HG02885 (cell line): ENCODE measurements at regions not wholly inside any gene's neighbourhood (a gene's known extent, or its start where the extent isn't known, plus 50 kb on each side); places are given as distances from the start of the nearest gene placed in this dataset.

Source experiments
- ATAC-seq: cut with Tn5 transposase; IDR thresholded peaks from one replicate; pipeline ENCODE4 v1.9.1; 2021; ENCODE audit warnings: mild to moderate bottlenecking; ENCODE audit not compliant: unreplicated experiment, poor library complexity

GRCh38 chr18:55064760-55065159 lies 105.5 kb upstream of the CCDC68 start:
- ATAC-seq = peak; percentile 66

GRCh38 chr18:55064073-55064472 lies 104.8 kb upstream of the CCDC68 start:
- no peak for ATAC-seq

DNA sequence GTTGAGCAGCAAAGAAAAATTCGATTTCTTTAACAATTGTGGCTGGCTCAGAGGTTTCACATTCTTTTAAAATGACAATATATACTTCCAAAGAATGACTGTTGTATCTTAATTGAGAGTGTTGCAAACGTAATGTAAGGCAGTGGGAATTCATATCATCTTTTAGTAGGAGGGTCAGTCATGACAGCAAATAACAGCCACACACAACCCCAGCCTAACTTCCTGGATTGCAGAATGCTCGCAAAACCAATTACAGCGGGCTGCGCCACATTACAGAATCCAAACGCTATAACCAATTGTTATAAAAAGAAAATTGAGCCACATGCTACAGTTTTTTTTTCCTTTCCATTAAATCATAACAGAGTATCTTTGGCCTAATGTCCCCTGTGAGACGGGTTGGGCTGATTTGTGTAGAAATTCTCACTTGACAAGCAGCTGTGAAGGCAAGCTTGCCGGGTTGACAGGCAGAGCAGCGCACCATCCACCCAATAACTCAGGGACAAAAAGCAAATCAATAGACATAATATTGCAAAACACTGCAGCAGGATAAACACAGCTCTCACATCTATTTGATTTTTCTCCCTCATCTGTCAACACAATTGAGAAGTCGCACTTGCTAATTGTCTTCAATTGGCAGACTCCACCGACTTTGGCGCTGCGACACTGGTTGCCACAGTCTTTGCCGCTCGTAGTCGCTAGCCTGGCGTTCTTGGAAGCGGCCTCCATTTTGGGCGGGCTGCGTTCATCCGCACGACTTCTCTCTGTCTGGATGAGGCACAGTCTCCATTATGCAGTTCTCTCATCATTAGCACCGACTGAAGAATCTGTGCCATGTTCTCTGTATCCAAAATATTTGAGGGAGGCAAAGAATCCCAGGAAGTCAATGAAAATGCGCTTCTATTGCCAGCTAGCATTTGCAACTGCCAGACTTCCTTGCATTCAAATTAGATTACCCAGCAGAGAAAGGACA lies 95.0 kb upstream of the CCDC68 start:
- ATAC-seq = no peak

DNA sequence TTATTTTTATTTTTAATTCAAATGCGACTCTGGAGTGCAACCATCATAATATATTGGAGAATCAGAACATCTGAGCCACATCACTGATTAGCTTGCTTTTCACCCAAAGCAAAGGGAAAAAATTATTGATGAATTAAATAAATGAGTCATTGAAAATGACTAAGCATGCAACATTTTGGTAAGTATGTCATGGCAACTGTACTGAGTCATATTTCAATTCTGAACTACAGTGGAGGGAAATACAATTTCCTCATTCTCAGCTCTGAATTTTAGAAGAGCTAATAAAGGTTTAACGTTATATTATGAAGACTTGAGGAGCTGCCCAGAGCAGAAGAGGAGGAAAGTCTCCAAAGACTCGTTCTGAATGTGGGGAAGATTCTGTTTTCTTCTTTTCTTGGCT lies 89.6 kb upstream of the CCDC68 start:
- no peak for ATAC-seq

DNA sequence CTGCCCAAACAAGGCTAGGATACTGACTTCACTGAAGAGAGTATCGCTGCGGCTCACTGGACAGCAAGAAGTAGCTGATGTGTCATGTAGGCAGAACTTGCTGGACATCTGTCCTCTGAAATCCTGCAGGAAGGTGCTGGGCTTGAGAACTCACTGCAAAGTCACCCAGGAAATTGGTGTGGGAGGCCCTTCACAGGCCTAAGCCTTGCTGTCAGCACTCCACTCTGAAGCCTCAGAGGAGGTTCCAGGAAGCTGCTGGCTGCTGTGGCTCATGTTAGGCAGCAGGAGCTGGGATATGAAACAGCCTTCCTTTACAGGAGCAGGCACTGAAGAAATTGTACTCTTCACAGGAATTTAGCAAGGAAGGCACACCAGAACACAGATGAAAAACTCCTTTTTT lies 88.3 kb upstream of the CCDC68 start:
- no peak for ATAC-seq

DNA sequence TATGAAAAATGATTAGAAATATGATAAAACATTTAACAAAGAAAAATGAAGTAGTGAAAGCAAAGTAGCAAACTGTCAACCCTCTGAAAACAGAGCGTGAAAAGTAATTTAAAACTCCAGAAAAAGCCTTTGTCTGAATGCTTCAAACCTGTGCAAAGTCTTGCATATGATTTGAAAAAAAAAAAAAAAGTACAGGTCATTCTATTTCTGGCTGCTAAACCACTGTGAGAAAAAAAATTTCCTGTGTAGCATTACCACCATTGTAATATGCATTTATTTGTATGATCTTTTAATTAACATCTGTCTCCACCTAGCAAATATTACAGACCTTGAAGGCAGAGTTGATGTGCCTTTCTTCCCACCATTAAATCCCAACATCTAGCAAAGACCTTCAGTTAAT lies 82.1 kb upstream of the CCDC68 start:
- ATAC-seq = no peak

DNA sequence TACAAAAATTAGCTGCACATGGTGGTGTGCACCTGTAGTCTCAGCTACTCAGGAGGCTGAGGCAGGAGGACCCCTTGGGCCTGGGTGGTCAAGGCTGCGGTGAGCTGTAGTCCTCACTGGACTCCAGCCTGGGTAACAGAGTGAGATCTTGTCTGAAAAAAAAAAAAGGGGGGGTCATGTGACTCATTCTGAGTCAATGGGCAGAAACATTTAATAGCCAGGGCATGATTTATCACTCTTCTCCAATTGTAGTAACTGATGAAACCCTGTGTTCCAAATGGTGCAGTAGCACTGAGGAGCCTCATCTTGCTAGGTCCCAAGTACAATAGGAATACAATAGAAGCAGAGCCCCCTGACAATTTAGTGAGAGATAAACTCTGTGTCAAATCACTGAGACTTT lies 78.9 kb upstream of the CCDC68 start:
- no peak for ATAC-seq

GRCh38 chr18:55034742-55035141 lies 75.5 kb upstream of the CCDC68 start:
- no peak for ATAC-seq

GRCh38 chr18:55031979-55032378 lies 72.7 kb upstream of the CCDC68 start:
- peak; percentile 63 for ATAC-seq

DNA sequence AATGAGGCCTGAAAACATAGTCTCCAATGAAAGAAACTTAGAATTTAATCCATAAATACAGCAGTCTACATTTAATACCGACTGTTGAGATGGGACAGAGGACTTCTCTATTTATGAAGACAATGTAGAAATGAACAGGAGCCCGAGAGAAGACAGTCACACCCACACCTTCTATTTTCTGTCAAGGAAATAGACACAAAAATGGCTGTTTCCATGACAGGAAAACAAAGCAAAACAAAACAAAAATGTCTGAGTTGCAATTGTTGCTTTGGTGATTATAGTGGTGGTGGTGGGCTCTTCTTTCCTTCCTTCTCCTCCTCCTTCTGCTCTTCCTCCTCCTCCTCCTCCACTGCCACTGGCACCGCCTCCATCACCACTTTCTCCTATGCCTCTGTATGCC lies 72.3 kb upstream of the CCDC68 start:
- peak; percentile 26 for ATAC-seq

DNA sequence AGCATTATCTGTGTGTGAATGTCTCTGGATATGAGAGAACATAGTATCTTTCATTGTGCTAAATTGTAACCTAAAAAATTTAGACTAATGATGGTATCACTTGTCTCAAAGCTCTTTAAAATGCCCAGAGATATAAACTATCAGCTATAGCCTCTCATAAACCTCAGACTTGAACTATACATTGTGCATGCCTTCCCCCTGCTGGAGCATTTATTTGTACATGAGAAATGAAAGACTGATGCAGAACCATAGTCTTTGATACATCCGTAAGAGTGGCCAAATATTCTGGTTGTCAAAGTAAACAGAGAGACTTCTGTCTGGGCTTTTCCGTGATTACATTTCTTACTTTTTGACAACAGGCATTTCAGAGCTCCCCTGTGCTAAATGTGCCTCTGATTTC lies 71.9 kb upstream of the CCDC68 start:
- no peak for ATAC-seq

- ATAC-seq = no peak
Measured at GRCh38 chr18:55024564-55024963, 65.3 kb upstream of the CCDC68 start.

DNA sequence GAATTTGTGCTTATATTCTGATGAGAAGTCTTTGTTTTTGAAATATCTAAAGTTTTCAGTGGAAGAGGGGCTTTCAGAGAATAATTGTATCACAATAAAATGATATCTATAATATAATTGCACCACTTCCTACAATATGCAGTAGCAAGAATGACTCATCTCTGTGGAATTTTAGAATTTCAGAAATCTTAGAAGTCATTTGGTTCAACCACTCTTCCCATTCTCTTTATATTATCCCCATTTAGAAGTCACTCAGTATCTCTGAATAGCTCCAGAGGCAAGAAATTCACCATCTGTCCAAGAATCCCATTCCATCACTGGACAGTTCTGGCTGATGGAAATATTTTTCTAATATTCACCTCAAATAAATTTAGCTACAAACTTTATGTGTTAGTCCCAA lies 59.3 kb upstream of the CCDC68 start:
- ATAC-seq = no peak

DNA sequence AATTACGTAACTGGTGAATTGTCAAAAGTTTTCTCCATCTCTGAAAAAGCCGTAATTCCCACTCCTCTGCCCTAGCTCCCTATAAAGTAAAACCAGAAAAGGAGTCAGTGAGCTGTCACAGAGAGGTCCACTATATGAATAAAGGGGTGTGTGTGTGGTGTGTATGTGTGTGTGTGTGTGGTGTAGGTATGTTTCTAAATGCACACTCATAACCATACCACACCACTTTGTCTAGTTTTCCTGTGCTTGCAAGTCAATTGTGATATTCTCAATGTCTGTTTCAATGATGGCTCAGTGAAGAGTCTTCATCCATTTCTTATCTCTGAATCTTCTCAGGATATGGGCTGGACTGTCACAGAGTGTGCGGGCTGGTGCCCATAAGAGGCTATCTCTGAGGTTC lies 54.8 kb upstream of the CCDC68 start:
- no peak for ATAC-seq

DNA sequence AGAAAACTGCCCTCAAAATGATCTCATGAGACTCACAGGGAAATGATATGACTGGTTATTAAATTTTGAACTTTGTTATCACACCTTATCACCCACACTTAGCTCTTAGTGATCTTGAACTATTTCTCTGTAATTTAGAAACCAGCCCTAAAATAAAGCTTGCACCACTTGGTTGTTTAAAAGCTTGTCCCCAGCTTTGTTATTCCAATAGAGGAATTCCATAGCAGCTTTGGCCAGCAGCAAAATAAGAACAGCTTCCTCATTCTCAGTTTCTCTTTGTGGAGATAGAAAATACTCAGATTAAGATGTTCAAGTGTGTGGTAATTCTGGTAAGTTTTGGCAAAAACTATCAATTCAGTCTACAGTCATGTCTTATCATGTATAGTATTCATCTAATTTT lies 54.4 kb upstream of the CCDC68 start:
- ATAC-seq = no peak

GRCh38 chr18:55013086-55013485 lies 53.8 kb upstream of the CCDC68 start:
- ATAC-seq = no peak

DNA sequence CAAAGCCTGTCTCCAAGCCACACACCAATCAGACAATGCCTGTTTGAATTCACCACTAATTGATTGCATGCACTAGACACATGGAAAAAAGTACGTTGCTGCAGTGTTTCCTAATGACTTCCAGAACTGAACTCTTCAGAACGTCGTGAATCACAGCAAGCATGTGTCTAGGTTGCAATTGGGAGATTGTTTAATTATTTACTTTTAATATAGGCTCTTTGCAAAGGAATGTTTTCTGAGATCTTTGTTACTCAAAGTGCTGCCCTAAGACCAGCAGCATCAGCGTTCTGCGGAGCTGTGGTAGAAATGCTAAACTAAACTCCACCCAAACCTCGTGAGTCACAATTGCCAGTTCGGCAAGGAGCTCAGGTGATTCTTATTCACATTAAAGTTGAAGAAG lies 52.7 kb upstream of the CCDC68 start:
- ATAC-seq = no peak
